ENCODE measurements at regions not wholly inside any gene's neighbourhood (a gene's known extent, or its start where the extent isn't known, plus 50 kb on each side); places are given as distances from the start of the nearest gene placed in this dataset.
A peak's percentile ranks its signal among the peaks of the same experiment; 100 is the strongest.

GRCh38 chr20:52805843-52806242, 166.3 kb upstream of the TSHZ2 start:
- H3K4me3 ChIP-seq (ENCODE audit: control insufficient read depth, low read depth, low read length): no peak overlapping the region
- TF ChIP-seq, protein P1, sequence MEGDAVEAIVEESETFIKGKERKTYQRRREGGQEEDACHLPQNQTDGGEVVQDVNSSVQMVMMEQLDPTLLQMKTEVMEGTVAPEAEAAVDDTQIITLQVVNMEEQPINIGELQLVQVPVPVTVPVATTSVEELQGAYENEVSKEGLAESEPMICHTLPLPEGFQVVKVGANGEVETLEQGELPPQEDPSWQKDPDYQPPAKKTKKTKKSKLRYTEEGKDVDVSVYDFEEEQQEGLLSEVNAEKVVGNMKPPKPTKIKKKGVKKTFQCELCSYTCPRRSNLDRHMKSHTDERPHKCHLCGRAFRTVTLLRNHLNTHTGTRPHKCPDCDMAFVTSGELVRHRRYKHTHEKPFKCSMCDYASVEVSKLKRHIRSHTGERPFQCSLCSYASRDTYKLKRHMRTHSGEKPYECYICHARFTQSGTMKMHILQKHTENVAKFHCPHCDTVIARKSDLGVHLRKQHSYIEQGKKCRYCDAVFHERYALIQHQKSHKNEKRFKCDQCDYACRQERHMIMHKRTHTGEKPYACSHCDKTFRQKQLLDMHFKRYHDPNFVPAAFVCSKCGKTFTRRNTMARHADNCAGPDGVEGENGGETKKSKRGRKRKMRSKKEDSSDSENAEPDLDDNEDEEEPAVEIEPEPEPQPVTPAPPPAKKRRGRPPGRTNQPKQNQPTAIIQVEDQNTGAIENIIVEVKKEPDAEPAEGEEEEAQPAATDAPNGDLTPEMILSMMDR (conservative IDR thresholded peaks at IDR 0.05; ENCODE audit: control insufficient read depth, insufficient read depth, low read depth, low read length): no peak
- no peak for DNase-seq (ENCODE audit: low read depth)

DNA sequence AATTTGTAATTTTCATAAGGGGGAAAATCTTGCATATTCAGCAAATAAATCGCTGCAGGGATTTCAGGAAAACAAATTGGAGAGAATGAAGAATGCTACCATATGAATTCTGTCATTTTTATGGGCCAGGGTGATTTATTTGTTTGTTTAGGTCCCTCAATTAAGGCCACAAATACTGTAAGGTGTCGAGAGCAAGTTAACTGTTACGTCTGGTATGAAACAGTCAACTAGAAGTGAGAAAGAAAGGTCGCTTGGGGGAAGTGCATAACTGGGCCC, 166.9 kb upstream of the TSHZ2 start:
- no peak overlapping the region for H3K4me3 ChIP-seq (ENCODE audit: control insufficient read depth, low read depth, low read length)
- no peak for DNase-seq (ENCODE audit: low read depth)
- TF ChIP-seq, protein P1 (conservative IDR thresholded peaks at IDR 0.05; ENCODE audit: control insufficient read depth, insufficient read depth, low read depth, low read length): no peak

DNA sequence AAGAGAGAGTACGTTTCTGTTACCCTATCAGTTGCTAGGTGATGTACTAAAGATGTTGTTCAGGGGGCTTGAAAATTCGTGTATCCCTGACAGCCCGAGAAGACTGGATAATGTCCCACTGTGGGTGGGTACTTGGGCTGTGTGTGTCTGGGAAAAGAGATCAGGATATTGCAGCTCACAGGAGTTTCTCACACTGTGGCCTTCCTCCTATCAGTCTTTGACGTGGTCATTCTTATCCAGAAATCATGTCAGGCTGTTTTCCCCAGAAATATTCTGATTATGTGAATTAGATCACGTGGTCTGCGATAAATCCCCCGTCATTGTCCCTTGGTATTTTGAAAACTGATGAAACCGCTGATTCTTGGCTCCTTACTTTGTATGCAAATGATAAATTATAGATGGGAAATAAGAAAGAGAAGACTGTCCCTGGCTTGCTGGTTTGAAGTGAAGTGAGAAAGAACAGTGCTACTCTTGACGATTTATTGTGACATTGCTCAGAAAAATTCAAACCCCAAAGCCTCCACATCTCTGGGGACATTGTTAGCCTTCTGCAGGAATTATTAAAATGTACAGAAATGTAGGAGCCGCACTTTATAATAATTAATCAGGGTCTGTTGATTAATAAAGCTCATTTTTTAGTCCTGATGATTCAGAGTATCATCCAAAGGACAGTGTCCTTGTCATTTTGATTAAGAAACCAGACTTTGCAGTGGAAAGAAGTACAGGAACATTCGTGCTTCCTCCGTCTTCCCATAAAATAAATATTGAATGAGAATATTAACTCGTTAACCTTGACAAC, 167.5 kb upstream of the TSHZ2 start:
- no peak for DNase-seq (ENCODE audit: low read depth)
- H3K4me3 ChIP-seq (ENCODE audit: control insufficient read depth, low read depth, low read length): no peak overlapping the region
- TF ChIP-seq, protein P1 (conservative IDR thresholded peaks at IDR 0.05; ENCODE audit: control insufficient read depth, insufficient read depth, low read depth, low read length): no peak

- TF ChIP-seq, protein P1 (conservative IDR thresholded peaks at IDR 0.05; ENCODE audit: control insufficient read depth, insufficient read depth, low read depth, low read length): no peak
- DNase-seq (ENCODE audit: low read depth): no peak
Observed at GRCh38 chr20:52801628-52802006, 170.5 kb upstream of the TSHZ2 start.

DNA sequence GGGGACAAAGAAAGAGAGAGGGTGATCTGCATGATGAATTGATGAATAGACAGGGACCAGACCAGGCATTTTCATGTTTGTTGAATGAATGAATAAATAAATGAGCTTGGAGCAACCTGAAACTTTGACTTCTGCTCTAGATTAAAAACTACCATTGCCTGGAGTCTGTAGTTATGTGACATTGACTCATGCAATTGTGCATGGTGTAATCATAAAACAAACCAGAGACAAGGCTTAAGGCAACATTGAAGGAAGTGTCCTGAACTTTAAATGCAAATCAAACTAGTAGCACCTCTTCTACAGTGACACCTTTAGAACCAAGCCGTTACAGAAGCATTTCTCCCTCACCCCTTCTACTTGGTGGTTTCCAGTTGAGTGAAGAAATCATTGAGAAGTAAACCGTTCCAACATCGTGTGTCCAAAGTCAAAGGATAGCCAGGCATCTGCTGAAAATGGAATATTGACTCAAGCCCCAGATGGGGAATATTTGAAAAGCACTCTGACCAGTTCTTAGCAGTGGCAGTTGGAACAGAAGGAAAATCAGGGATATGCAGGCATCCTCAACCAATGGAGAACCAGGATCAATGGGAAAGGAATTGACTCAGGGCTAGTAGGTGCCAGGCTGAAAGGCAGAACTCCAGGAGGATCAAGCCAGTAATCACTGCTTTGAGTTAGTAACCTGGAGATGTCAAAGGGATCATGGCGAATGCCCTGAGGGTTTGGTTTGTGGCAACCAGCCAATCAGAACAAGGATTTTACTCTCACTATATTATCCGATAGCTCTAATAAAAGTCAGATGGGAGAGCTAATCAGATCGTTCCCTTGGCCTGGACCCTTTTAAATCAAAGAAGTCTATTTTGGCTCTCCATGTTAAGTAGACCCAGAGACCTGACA, 171.2 kb upstream of the TSHZ2 start:
- DNase-seq (ENCODE audit: low read depth): peak; percentile 15
- TF ChIP-seq, protein P1 (conservative IDR thresholded peaks at IDR 0.05; ENCODE audit: control insufficient read depth, insufficient read depth, low read depth, low read length): no peak
- no peak overlapping the region for H3K4me3 ChIP-seq (ENCODE audit: control insufficient read depth, low read depth, low read length)

More at GRCh38 chr20:52801628-52802006, 170.5 kb upstream of the TSHZ2 start:
- H3K4me3 ChIP-seq (ENCODE audit: control insufficient read depth, low read depth, low read length): no peak overlapping the region

- H3K4me3 ChIP-seq (ENCODE audit: control insufficient read depth, low read depth, low read length): no peak overlapping the region
- TF ChIP-seq, protein P1 (conservative IDR thresholded peaks at IDR 0.05; ENCODE audit: control insufficient read depth, insufficient read depth, low read depth, low read length): no peak
- no peak for DNase-seq (ENCODE audit: low read depth)
Observed at GRCh38 chr20:52799130-52799529, 173.0 kb upstream of the TSHZ2 start.
